ENCODE measurements at regions not wholly inside any gene's neighbourhood (a gene's known extent, or its start where the extent isn't known, plus 50 kb on each side); places are given as distances from the start of the nearest gene placed in this dataset.

- H3K79me2 ChIP-seq (ENCODE audit: insufficient read depth, low read length), result no peaks in the 10 kb centered on the region
- H3K9ac ChIP-seq (ENCODE audit: low read depth, low read length), result no peak overlapping the region
- no peak overlapping the region for H3K4me3 ChIP-seq (ENCODE audit: low read depth in 1 of 2, low read length in 2 of 2)
- no peak for DNase-seq
- H3K27ac ChIP-seq (ENCODE audit: low read length), result no peak overlapping the region
- no peaks in the 10 kb centered on the region for H4K20me1 ChIP-seq (ENCODE audit: insufficient read depth, low read length)
- H3K36me3 ChIP-seq (ENCODE audit: insufficient read depth, low read length), result no peaks in the 10 kb centered on the region
- no peaks in the 10 kb centered on the region for H3K4me1 ChIP-seq (ENCODE audit: insufficient read depth, low read length)
- no peaks in the 10 kb centered on the region for H3K9me3 ChIP-seq (ENCODE audit: insufficient read depth, low read length, severe bottlenecking)
- H3K4me2 ChIP-seq (ENCODE audit: insufficient read depth, low read length), result no peak overlapping the region
- H2AFZ ChIP-seq (ENCODE audit: low read depth, low read length), result no peak overlapping the region
- no peak for TF ChIP-seq CTCF (IDR thresholded peaks at IDR 0.05; ENCODE audit: borderline replicate concordance, extremely low read depth, low read length, poor library complexity, severe bottlenecking)
- TF ChIP-seq EZH2 (IDR thresholded peaks at IDR 0.05; ENCODE audit: borderline replicate concordance, low read depth, low read length, severe bottlenecking), result no peak
- no peak for ATAC-seq (ENCODE audit: insufficient read depth, low read depth)
- H3K27me3 ChIP-seq (ENCODE audit: insufficient read depth, low read length, poor library complexity), result no peaks in the 10 kb centered on the region
Observed at GRCh38 chr2:111653103-111653624, 230.8 kb downstream of the ANAPC1 start.

GRCh38 chr2:111653913-111654312 is 230.1 kb downstream of the ANAPC1 start:
- Histone ChIP-seq H3K4me2 (ENCODE audit: insufficient read depth, low read length) (no peak overlapping the region), H3K4me1 (ENCODE audit: insufficient read depth, low read length) (peaks cover under 1% of the 10 kb centered on the region), H4K20me1 (ENCODE audit: insufficient read depth, low read length) (no peaks in the 10 kb centered on the region), H3K4me3 (ENCODE audit: low read depth in 1 of 2, low read length in 2 of 2) (no peak overlapping the region), H3K9ac (ENCODE audit: low read depth, low read length) (no peak overlapping the region), H2AFZ (ENCODE audit: low read depth, low read length) (no peak overlapping the region), H3K27me3 (ENCODE audit: insufficient read depth, low read length, poor library complexity) (no peaks in the 10 kb centered on the region), H3K79me2 (ENCODE audit: insufficient read depth, low read length) (no peaks in the 10 kb centered on the region), H3K27ac (ENCODE audit: low read length) (no peak overlapping the region), H3K9me3 (ENCODE audit: insufficient read depth, low read length, severe bottlenecking) (no peaks in the 10 kb centered on the region), H3K36me3 (ENCODE audit: insufficient read depth, low read length) (no peaks in the 10 kb centered on the region)
- no peak for TF ChIP-seq EZH2 (IDR thresholded peaks at IDR 0.05; ENCODE audit: borderline replicate concordance, low read depth, low read length, severe bottlenecking)
- TF ChIP-seq CTCF (IDR thresholded peaks at IDR 0.05; ENCODE audit: borderline replicate concordance, extremely low read depth, low read length, poor library complexity, severe bottlenecking), result no peak
- ATAC-seq (ENCODE audit: insufficient read depth, low read depth) (no peak), DNase-seq (no peak)

DNA sequence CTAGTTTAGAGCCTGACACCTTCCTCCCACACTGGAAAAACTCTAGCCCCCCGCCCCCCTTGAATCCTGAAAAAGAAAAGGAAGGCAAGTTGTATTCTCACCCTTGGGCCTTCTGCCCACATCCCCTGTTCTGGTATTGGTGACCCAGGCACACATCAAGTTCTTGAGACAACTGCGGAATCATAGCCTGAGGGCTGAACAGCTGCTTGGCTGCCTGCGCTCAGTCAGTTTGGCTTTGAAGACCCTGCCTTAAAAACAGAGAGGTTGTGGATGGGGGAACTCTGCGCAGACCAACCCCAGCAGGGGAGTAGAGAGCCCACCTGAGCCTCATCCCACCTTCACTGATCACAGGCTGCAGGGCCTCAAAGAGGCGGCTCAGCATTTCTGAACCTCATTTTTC is 229.2 kb downstream of the ANAPC1 start:
- no peak overlapping the region for H3K4me2 ChIP-seq (ENCODE audit: insufficient read depth, low read length)
- no peak overlapping the region for H3K4me3 ChIP-seq (ENCODE audit: low read depth in 1 of 2, low read length in 2 of 2)
- no peaks in the 10 kb centered on the region for H3K27me3 ChIP-seq (ENCODE audit: insufficient read depth, low read length, poor library complexity)
- no peaks in the 10 kb centered on the region for H3K36me3 ChIP-seq (ENCODE audit: insufficient read depth, low read length)
- no peak overlapping the region for H3K9ac ChIP-seq (ENCODE audit: low read depth, low read length)
- ATAC-seq (ENCODE audit: insufficient read depth, low read depth) (no peak), DNase-seq (no peak)
- no peaks in the 10 kb centered on the region for H3K79me2 ChIP-seq (ENCODE audit: insufficient read depth, low read length)
- H3K4me1 ChIP-seq (ENCODE audit: insufficient read depth, low read length), result peaks cover 7% of the 10 kb centered on the region
- no peaks in the 10 kb centered on the region for H3K9me3 ChIP-seq (ENCODE audit: insufficient read depth, low read length, severe bottlenecking)
- no peaks in the 10 kb centered on the region for H4K20me1 ChIP-seq (ENCODE audit: insufficient read depth, low read length)
- H3K27ac ChIP-seq (ENCODE audit: low read length), result no peak overlapping the region
- TF ChIP-seq EZH2 (IDR thresholded peaks at IDR 0.05; ENCODE audit: borderline replicate concordance, low read depth, low read length, severe bottlenecking) (no peak), CTCF (IDR thresholded peaks at IDR 0.05; ENCODE audit: borderline replicate concordance, extremely low read depth, low read length, poor library complexity, severe bottlenecking) (no peak)
- no peak overlapping the region for H2AFZ ChIP-seq (ENCODE audit: low read depth, low read length)

DNA sequence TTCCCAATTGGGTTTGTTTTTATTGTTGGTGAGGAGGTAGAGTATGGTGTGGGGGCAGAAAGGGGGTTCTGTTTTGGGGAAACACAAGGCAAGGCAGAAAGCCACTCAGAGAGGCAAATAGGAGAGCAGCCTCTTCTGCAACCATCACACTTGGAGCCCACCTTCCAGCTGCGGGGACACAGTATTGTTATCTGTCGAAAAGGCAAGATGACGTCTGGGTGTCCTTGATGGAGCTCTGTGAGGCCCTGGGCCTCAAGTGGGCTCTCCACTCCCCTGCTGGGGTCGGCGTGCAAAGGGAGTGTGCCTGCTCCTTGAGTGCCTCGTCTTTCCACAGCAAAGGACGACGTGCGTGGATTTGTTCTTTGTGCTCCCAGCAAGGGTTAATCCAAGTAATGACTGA is 227.6 kb downstream of the ANAPC1 start:
- no peaks in the 10 kb centered on the region for H4K20me1 ChIP-seq (ENCODE audit: insufficient read depth, low read length)
- peaks cover 7% of the 10 kb centered on the region for H3K4me1 ChIP-seq (ENCODE audit: insufficient read depth, low read length)
- no peak overlapping the region for H3K4me2 ChIP-seq (ENCODE audit: insufficient read depth, low read length)
- no peaks in the 10 kb centered on the region for H3K79me2 ChIP-seq (ENCODE audit: insufficient read depth, low read length)
- no peak overlapping the region for H2AFZ ChIP-seq (ENCODE audit: low read depth, low read length)
- H3K27ac ChIP-seq (ENCODE audit: low read length), result no peak overlapping the region
- TF ChIP-seq EZH2 (IDR thresholded peaks at IDR 0.05; ENCODE audit: borderline replicate concordance, low read depth, low read length, severe bottlenecking), result no peak
- no peak for TF ChIP-seq CTCF (IDR thresholded peaks at IDR 0.05; ENCODE audit: borderline replicate concordance, extremely low read depth, low read length, poor library complexity, severe bottlenecking)
- H3K9ac ChIP-seq (ENCODE audit: low read depth, low read length), result no peak overlapping the region
- ATAC-seq (ENCODE audit: insufficient read depth, low read depth) (no peak), DNase-seq (no peak)
- H3K9me3 ChIP-seq (ENCODE audit: insufficient read depth, low read length, severe bottlenecking), result no peaks in the 10 kb centered on the region
- H3K27me3 ChIP-seq (ENCODE audit: insufficient read depth, low read length, poor library complexity), result no peaks in the 10 kb centered on the region
- no peaks in the 10 kb centered on the region for H3K36me3 ChIP-seq (ENCODE audit: insufficient read depth, low read length)
- no peak overlapping the region for H3K4me3 ChIP-seq (ENCODE audit: low read depth in 1 of 2, low read length in 2 of 2)
